Keratinocyte (primary cell): ENCODE measurements at regions not wholly inside any gene's neighbourhood (a gene's known extent, or its start where the extent isn't known, plus 50 kb on each side); places are given as distances from the start of the nearest gene placed in this dataset.

Experiments
- EZH2 ChIP-seq: IDR thresholded peaks from one replicate; pipeline ENCODE4 v1.6.1; 2012; ENCODE audit warnings: inconsistent platforms, mild to moderate bottlenecking, low read length, moderate library complexity
- TF ChIP-seq, protein P1 (sequence below), 3 experiments: IDR thresholded peaks in 1 of 3; conservative IDR thresholded peaks in 1 of 3; optimal IDR thresholded peaks in 1 of 3; 2 replicates in 2 of 3; 3 replicates in 1 of 3; pipeline versions ENCODE3 to v1.5.1; 2011; ENCODE audit warnings: low read length in 3 of 3, mild to moderate bottlenecking in 3 of 3, moderate library complexity in 2 of 3, control low read depth in 1 of 3, inconsistent platforms in 1 of 3; ENCODE audit not compliant: insufficient read depth in 2 of 3; ENCODE audit errors: extremely low read depth in 1 of 3

DNA sequence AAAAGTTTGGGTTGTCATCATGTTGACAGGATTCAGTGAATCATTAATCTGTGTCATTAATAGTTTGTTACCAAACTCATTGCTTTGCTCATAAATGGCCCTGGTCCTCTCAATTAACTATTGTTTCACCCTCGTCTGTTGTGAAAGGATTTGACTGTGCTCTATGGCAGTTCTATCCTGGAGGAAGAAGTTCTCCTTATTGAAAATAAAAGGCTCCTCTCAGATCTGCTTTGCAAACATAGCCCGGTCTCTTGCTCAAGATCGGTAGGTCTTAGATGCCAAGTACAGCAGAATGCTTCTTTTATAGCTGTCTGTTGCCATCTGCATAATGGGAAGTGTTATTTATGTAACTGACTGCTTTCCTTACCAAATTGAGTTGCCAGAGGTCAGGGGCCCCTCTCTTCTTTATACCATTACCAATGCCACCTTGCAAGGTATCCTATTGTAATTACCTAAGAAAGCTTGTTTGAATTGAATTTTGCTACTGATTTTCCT lies 146.5 kb downstream of the EBLN2 start:
- TF ChIP-seq, protein P1, sequence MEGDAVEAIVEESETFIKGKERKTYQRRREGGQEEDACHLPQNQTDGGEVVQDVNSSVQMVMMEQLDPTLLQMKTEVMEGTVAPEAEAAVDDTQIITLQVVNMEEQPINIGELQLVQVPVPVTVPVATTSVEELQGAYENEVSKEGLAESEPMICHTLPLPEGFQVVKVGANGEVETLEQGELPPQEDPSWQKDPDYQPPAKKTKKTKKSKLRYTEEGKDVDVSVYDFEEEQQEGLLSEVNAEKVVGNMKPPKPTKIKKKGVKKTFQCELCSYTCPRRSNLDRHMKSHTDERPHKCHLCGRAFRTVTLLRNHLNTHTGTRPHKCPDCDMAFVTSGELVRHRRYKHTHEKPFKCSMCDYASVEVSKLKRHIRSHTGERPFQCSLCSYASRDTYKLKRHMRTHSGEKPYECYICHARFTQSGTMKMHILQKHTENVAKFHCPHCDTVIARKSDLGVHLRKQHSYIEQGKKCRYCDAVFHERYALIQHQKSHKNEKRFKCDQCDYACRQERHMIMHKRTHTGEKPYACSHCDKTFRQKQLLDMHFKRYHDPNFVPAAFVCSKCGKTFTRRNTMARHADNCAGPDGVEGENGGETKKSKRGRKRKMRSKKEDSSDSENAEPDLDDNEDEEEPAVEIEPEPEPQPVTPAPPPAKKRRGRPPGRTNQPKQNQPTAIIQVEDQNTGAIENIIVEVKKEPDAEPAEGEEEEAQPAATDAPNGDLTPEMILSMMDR (optimal IDR thresholded peaks at IDR 0.05 in 1 of 3, IDR thresholded peaks at IDR 0.05 in 1 of 3, conservative IDR thresholded peaks at IDR 0.05 in 1 of 3; ENCODE audit: extremely low read depth in 1 of 3, insufficient read depth in 2 of 3, low read length in 3 of 3) = no peak
- TF ChIP-seq EZH2 = no peak
